WI38 (cell line): ENCODE measurements at regions not wholly inside any gene's neighbourhood (a gene's known extent, or its start where the extent isn't known, plus 50 kb on each side); places are given as distances from the start of the nearest gene placed in this dataset.

Experiments used
- H3K4me3 ChIP-seq: 2 replicates; pipeline ENCODE4 v1.5.1; 2011; ENCODE audit warnings: low read depth, mild to moderate bottlenecking, control low read depth, low read length
- TF ChIP-seq, protein P1 (sequence below): IDR thresholded peaks from 2 replicates; pipeline ENCODE4 v1.5.1; 2012; ENCODE audit warnings: low read depth, mild to moderate bottlenecking, control low read depth, low read length

DNA sequence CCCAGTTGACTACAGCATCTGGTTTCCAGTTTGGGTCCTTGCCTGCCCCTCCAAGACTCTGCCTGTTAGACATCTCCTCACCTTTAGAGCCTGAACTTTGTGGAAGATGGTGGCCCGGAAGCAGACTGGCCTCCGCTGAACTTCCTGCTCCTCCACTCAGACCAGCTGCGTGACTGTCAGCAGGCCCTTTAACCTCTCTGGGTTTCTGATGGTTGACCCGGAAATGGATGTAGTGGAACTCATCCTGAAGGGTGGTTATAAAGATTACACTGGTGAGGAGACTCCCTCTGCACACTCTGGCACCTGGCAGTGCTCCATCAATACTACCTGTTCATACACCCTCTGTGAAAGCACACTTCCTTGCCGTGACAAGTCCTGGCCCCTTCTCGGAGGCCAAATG lies 151.9 kb upstream of the TLE3 start:
- TF ChIP-seq, protein P1, sequence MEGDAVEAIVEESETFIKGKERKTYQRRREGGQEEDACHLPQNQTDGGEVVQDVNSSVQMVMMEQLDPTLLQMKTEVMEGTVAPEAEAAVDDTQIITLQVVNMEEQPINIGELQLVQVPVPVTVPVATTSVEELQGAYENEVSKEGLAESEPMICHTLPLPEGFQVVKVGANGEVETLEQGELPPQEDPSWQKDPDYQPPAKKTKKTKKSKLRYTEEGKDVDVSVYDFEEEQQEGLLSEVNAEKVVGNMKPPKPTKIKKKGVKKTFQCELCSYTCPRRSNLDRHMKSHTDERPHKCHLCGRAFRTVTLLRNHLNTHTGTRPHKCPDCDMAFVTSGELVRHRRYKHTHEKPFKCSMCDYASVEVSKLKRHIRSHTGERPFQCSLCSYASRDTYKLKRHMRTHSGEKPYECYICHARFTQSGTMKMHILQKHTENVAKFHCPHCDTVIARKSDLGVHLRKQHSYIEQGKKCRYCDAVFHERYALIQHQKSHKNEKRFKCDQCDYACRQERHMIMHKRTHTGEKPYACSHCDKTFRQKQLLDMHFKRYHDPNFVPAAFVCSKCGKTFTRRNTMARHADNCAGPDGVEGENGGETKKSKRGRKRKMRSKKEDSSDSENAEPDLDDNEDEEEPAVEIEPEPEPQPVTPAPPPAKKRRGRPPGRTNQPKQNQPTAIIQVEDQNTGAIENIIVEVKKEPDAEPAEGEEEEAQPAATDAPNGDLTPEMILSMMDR: no peak
- no peak overlapping the region for H3K4me3 ChIP-seq

DNA sequence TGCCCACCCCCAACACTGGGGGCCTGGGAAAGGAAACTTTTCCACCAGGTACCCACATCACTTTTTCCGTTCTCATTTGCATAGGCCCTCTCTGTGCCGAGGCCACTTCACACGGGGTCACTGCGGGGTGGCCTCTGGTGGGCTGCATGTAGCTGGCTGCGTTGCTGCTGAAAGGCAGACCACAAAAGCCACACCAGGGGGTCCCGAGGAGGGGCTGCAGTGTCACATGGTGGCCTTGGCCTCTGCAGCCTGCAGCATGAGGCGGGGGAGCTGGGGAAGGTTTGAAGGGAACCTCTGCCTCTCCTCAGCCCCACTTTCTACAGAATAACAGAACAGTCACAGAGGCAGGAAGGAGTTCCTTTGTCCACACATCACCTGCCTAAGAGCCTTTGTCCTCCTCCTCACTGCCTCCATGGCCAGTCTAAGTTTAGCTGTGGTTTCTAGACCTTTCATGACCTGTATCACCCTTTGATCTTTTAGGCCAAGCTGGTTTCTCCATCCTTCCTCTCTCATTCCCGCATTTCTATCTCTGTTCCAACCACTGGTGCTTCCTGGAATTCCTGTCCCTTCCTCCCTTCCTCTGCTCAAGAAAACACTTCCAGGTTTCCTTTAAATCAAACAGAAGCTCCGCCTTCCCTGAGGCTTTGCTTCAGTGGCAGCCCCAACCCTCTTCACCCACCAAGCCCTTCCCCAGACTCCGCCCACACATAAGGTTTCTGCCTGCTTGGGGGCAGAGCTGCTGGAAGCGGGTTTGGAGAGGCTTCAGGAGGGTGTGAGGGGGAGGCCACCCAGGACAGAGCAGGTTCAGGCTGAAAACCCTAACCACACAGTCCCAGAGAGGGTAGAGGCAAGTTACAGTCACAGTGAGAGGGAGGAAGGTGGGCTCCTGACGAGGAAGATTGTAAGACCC lies 150.7 kb upstream of the TLE3 start:
- TF ChIP-seq, protein P1: no peak
- H3K4me3 ChIP-seq: no peak overlapping the region

DNA sequence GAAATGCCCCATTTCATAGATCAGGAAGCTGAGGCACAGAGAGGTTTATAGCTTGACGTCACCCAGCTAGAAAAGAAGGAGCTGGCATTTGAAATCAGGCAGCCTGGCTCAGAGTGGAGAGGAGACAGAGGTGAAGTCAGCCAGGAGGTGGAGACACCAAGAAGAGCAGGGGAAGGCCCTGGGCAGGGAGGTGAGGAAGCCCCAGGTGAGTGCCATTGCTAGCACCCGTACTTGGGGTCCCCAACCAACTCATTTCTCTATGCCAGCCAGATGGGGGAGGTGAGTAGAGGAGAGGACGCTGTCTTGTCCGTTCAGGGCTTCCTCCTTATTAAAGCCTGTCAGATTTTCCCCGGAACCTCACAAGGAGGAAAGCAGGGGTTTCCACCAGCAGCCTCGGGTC lies 149.6 kb upstream of the TLE3 start:
- no peak overlapping the region for H3K4me3 ChIP-seq
- TF ChIP-seq, protein P1: no peak

DNA sequence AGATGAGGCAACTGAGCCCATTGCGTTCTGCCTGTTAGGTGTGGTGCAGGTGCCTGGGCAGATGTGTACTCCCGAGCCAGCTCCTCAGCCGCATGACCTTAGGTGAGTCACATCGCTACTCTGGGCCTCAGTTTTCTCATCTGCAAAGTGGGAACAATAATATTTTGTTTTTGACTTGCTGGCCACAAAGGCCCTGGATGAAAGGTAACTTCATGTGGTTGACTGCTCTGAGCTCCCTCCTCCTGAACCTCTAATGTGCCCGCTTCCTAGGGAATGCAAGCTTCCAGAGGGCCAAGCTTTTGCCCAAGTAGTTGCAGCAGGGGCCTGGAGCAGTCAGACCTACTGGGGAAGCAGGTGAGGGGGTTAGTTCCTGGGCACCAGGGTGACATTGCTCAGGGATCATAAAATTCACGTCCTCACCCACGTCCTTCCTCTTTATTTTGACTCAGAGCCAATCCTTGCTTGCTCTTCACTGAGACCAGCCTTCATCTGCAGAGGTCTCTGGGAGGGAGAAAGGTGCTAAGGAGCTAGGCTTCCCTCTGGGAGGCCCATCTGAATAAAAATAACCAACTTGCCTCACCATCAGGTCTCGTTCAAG lies 149.0 kb upstream of the TLE3 start:
- TF ChIP-seq, protein P1: no peak
- no peak overlapping the region for H3K4me3 ChIP-seq

DNA sequence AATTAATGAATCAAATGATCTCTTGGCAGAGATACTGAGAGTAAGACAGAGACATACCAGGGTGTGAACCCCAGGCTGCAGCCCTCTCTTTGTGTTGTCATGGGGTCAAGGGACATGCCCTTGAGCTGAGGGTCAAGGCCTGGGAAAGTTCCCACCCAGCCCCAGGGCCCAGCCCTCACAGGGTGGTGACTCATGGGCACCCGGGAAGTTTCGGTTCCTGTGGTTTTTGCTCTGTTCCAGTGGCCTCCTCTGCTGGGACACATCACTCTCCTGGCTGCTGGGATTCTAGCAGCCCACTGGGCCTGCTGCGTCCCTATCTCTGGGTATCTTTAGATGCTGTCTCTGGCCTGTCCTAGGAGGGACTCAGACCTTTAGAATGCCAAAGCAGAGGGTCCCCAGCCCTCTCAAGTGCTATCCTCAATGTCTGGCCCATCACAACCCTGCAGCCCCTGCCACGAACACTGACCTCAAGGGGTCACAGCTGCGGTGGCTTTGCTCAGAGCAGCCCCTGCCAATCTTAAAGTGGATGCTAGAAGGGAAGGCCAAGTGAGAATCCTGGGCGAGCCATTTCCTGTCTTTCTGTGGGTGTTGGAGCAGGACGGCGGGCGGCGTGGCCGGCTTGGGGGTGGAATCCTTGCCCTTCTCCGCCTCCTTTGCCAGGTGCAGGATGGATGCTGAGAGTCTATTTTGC lies 148.4 kb upstream of the TLE3 start:
- H3K4me3 ChIP-seq: no peak overlapping the region
- TF ChIP-seq, protein P1: no peak

DNA sequence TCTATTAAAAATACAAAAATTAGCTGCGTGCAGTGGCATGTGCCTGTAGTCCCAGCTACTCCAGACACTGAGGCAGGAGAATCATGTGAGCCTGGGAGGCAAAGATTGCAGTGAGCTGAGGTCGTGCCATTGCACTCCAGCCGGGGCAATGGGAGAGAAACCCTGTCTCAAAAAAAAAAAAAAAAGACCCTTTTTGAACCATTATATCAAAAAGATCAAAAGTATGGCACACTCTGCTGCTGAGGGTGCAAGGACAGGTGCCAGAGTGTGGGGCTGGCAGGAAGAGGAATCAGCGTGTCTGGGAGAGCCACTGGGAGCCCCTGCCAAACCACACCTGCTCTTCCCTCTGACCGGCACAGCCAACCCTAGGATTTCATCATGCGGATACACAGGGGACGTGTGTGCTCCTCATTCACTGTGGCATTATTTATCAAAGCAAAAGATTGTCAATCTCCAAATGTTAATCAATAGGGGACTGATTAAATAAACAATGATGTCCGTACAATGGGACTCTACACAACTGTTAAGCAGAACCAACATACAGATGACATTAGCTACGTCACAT lies 147.3 kb upstream of the TLE3 start:
- H3K4me3 ChIP-seq: no peak overlapping the region
- TF ChIP-seq, protein P1: no peak
